Dedifferentiated amniotic fluid mesenchymal stem cell (primary cell): ENCODE measurements at regions not wholly inside any gene's neighbourhood (a gene's known extent, or its start where the extent isn't known, plus 50 kb on each side); places are given as distances from the start of the nearest gene placed in this dataset.
"Not testable (repeated sequence)": the region's sequence is repeated elsewhere in the genome, so short reads cannot be mapped to it uniquely, and the experiment has no call there.

ENCODE experiments used
- DNase-seq: peaks from one replicate; pipeline ENCODE4 v3.0.0-alpha.2; 2016; ENCODE audit errors: extremely low spot score

GRCh38 chr6:18595774-18596530 is 208.8 kb downstream of the RNF144B start:
- DNase-seq: peak; percentile 73

GRCh38 chr6:18596531-18596835 is 209.3 kb downstream of the RNF144B start:
- no peak for DNase-seq

- no peak for DNase-seq
These were observed 211.6 kb downstream of the RNF144B start for GRCh38 chr6:18598551-18599264.

DNA sequence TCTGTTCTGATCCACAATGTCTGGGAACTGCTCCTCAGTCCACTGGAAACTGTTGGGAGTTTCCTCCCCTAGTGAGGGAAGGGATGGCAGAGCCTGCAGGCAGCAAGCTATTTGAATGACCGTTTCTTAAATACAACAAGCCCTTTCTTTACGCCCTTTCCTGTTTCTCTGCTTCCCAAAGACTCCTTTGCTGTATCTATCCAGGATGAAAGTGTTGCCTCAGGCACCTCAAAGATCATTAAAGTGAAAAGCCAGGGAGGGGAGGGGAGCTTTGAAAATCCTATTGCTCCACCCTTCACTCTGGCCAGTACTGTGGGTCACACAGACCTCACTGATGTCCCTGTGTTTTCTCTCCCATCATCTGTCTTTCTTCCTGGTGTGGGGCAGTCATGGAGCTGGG is 213.1 kb downstream of the RNF144B start:
- no peak for DNase-seq

DNA sequence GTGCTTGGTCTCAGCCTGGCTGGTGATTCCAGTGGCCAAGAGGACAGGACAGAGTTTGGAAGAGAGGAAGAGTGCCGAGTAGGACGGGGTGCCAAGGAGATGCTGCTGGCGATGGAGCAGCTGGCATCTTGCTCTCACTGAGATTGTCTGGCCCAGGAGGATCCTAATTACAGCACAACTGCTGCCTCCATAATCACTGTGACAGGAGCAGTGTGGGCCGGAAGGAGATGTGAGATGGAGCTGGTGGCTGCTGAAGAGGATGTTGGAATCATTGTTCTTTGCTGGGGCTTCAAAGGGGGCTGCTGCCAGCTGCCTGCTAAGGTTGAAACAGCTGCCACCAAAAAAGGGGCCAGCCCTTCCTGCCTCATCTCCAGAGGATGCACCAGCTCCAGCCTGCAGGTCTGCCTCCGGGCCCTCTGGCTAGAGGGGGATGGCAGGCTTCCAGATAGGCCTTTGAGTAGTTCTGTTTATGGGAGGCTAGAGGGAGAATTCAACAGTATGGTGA is 214.4 kb downstream of the RNF144B start:
- DNase-seq: no peak

DNA sequence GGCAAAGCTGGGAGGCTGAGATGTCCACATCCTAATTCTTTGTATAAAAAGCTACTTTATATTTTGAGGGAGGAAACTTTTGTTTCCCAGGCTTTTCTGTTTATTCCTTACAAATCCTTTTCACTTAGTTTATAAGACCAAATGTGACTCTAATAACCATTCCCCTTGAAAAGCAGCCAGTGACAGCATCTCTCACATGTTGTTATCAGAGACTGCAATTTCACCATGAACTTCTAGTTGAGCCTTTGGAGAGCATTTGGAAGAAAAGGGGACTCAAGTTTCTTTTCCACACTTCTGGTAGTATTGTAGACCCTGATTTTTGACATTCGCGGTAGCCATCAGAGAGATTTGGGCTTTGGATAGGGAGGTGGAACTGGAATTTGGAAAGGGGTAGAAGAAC is 215.8 kb downstream of the RNF144B start:
- no peak for DNase-seq

- no peak for DNase-seq
These were observed 216.2 kb downstream of the RNF144B start for GRCh38 chr6:18603361-18603760.

DNA sequence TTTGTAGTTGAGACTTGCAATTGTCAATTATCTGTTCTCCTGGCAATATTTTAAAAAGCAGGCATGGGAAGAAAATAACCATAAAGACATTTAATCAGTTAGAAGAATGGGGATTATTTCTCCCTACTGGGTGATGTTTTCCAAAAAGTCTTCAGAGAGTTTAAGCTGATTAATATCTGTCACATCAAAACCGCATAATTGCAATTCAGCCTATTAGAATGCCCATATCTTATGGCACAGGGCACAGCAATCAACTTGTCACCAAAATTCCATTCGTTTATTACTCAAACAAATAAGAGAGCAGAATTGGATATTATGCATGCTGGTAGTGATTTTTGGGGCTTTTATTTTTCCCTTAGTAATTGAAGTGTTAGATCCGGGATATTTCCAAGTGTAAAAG is 218.7 kb downstream of the RNF144B start:
- no peak for DNase-seq

- DNase-seq: no peak
These were observed 222.6 kb downstream of the RNF144B start for GRCh38 chr6:18609715-18610114.

DNA sequence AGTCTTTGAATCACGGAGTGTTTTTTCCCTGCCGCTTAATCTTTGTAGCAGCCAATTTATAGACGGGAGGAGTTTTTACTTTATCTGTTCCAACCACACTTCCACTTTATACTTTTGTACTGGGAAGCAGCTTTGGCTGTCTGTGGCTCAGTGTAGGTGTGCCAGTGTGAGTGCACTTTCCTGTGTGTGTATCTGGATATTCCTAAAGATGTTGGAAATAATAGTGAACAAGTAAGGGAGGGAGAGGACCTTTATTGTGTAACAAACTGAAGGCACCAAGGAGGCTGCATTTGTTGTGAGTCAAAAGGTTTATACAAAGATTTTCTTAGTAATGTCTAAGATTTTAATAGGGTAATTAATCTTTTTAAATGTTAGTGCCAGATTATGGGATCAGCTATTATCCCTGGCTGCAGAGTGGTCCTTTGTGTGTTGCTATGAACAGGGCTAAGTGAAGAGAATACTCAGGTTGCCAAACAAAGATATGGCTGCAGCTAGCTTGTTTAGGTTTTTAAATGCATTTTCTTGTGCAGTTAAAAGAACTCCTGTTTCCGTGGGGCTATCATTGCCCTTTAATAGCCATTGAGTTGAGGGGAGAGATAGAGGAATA is 226.3 kb downstream of the RNF144B start:
- no peak for DNase-seq

- DNase-seq: no peak
These were observed 242.4 kb downstream of the RNF144B start for GRCh38 chr6:18629571-18629970.

GRCh38 chr6:18632670-18633410 is 245.7 kb downstream of the RNF144B start:
- no peak for DNase-seq

GRCh38 chr6:18634912-18635311 is 247.8 kb downstream of the RNF144B start:
- DNase-seq: no peak

GRCh38 chr6:18640134-18640533 is 253.0 kb downstream of the RNF144B start:
- no peak for DNase-seq

DNA sequence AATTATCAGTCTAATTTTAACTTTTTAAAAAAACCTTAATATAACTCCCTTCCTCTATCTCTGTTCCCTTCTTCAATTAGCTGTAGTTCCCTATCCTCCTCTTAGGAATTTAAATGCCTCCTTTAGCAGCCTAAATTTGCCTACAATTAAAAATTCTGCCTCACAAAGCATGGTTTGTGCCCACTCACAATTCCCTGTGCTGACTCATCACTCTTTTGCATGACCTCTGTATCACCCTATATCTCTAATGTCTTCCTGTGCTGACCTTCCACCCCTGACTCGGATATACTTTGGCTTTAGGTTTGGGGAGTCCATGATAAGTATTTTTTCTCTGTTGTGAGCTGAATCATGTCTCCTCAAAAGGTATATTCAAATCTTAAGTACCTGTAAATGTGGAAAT is 253.6 kb downstream of the RNF144B start:
- DNase-seq: no peak

DNA sequence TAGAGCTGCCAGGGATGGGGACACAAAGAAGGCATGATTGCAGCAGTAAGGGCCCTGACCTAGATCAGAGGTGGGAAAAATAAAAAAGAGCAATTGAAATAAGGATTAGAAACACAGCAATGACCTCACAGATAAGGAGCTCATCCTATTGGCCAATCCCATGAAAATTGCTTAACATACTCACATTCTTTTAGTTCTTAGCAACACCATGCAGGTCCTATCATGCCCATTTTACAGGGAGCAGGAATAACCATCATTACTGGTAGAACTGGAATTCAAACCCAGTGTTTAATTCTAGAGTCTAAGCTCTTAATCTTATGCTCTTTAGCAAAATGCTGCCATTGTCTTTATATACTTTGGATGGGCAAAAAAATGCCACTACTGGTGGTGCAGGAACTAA is 267.7 kb downstream of the RNF144B start:
- no peak for DNase-seq

DNA sequence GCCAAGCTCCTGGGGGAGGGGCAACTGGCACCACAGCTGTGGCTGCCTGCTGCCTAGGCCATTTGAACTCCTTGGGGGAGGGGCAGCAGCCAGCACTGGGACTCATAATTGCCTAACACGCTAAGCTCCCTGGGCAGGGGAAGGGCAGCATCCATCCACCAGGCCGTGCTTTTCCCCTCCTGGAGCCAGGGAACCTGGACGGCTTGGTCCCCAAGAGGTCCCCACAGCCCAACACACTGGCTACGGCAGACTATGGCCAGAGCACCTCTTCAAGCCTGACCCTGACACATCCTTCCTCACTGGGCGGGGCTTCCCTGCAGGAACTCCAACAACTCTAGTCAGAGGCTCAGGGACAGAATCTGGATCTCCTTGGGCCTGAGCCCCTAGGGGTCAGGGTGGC is 269.4 kb downstream of the RNF144B start:
- no peak for DNase-seq

- DNase-seq: not testable (repeated sequence)
These were observed 272.8 kb downstream of the RNF144B start for GRCh38 chr6:18659994-18660393.

DNA sequence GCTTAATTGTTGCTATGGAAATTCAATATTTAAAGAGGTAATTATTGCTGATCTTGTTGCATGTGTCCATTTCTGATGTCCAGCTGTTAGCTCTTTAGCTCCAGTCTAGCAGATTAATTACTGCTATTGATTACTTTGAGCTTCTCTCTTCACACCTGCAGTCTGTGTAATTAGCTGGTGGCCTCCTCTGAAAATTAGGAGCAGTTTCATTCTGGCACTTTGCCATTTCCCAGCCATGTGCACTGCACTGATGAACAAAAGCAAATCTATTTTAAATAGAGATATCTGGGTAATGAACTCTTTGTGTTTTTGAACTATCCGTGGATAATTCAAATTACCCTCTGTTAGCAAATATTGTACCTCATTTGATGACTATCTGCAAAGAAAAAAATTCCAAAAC is 275.9 kb downstream of the RNF144B start:
- DNase-seq: no peak

DNA sequence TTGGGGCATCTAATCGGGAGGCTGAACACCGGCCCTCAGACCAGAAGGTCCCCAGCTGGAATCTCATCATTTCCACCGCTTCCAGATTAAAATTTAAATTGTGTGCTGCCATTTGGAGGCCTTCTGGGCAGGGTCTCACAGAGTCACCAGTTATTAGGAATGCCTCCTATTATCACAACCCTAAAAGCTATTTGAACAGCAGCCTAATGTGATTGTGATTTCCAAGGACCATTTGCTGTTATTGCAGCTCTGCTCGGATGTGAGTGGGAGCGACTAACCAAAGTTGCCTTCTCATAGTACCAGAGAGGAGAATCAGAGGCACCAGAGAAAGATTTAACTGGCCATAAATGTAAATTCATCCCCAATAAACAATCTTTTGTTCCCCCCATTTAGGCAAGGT is 277.3 kb downstream of the RNF144B start:
- no peak for DNase-seq

DNA sequence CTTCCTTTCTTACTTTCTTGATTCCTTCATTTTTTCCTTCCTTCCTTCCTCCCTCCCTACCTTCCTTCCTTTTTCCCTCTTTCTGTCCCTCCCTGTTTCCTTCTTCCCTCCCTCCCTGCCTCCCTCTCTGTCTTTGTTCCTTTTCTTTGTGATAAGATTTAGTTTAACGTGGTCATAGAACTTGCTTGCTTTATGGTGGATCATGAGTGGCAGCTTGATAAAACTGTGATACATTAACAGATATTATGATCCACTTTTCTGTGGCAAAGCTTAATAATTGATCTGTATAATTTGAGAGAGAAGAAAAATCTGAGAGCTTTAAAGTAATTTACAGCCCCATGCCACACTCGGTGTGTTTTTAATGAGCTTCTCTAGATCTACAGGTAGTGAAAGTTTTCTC is 280.5 kb downstream of the RNF144B start:
- no peak for DNase-seq

DNA sequence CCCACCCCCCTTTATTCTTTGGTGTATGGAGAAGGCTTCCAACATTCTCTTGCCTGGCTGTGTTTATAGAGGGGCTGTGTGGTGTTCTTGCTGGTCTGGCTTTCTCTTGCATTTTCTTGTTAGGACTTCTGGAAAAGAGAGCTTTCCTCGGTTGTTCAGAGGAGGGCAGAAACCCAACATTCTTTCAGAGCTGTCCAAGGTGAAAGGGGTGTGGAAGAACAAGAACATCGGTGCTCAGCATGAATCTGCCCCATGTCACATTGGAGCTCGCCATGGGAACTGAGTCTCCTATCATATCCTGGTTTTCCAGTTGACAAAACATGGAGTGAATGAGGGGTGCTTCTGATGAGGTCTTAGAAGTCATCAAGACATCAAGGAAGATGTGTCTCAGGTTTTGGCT is 281.8 kb downstream of the RNF144B start:
- no peak for DNase-seq
